ENCODE measurements at regions not wholly inside any gene's neighbourhood (a gene's known extent, or its start where the extent isn't known, plus 50 kb on each side); places are given as distances from the start of the nearest gene placed in this dataset.
"Not testable (repeated sequence)": the region's sequence is repeated elsewhere in the genome, so short reads cannot be mapped to it uniquely, and the experiment has no call there.

DNA sequence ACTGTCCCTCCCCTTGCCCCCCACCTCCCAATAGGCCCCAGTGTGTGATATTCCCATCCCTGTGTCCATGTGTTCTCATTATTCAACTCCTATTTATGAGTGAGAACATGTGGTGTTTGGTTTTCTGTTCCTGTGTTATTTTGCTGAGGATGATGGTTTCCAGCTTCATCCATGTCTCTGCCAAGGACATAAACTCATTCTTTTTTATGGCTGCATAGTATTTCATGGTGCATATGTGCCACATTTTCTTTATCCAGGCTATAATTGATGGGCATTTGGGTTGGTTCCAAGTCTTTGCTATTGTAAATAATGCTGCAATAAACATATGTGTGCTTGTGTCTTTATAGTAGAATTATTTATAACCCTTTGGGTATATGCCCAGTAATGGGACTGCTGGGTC lies 233.5 kb upstream of the MAF start:
- TF ChIP-seq, protein P1, sequence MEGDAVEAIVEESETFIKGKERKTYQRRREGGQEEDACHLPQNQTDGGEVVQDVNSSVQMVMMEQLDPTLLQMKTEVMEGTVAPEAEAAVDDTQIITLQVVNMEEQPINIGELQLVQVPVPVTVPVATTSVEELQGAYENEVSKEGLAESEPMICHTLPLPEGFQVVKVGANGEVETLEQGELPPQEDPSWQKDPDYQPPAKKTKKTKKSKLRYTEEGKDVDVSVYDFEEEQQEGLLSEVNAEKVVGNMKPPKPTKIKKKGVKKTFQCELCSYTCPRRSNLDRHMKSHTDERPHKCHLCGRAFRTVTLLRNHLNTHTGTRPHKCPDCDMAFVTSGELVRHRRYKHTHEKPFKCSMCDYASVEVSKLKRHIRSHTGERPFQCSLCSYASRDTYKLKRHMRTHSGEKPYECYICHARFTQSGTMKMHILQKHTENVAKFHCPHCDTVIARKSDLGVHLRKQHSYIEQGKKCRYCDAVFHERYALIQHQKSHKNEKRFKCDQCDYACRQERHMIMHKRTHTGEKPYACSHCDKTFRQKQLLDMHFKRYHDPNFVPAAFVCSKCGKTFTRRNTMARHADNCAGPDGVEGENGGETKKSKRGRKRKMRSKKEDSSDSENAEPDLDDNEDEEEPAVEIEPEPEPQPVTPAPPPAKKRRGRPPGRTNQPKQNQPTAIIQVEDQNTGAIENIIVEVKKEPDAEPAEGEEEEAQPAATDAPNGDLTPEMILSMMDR (IDR thresholded peaks at IDR 0.05) = not testable (repeated sequence)
- TF ChIP-seq POLR2AphosphoS5 (IDR thresholded peaks at IDR 0.05) = not testable (repeated sequence)
